ENCODE measurements at regions not wholly inside any gene's neighbourhood (a gene's known extent, or its start where the extent isn't known, plus 50 kb on each side); places are given as distances from the start of the nearest gene placed in this dataset.
"Not testable (repeated sequence)": the region's sequence is repeated elsewhere in the genome, so short reads cannot be mapped to it uniquely, and the experiment has no call there.

DNA sequence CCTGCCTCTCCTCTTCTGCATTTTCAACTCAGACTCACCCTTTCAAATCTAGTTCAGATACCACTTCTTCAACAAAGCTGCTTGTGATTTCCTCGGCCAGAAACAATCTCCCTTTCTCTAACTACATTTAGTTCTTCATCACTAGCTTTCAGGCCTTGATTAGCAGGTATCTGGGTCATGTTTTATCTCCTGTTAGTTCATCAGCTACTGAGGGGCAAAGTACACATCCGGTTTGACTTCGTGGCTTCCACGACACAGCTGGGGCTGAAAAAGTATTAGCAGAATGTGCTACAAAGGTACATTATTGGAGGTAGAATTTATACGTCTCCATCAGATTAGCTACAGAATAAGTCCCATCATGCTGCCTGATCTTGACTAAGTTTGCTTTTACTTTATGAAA is 197.2 kb upstream of the PRKX start:
- not testable (repeated sequence) for H3K4me1 ChIP-seq (ENCODE audit: control insufficient read depth in 2 of 2, insufficient read depth in 2 of 2, low read length in 1 of 2); H3K4me3 ChIP-seq (ENCODE audit: low read depth in 1 of 2, low read length in 2 of 2); H3K9me3 ChIP-seq (ENCODE audit: control insufficient read depth in 2 of 2, insufficient read depth in 1 of 2, low read depth in 1 of 2, low read length in 1 of 2); H3K36me3 ChIP-seq (ENCODE audit: control insufficient read depth in 2 of 2, insufficient read depth in 2 of 2, low read length in 1 of 2); H3K27me3 ChIP-seq (ENCODE audit: control insufficient read depth in 1 of 2, insufficient read depth in 2 of 2, low read length in 2 of 2); H3K27ac ChIP-seq (ENCODE audit: low read depth in 2 of 2, low read length in 1 of 2)
- no CpG with 5 or more reads among the region's 5 CpGs for WGBS, 2 donors

DNA sequence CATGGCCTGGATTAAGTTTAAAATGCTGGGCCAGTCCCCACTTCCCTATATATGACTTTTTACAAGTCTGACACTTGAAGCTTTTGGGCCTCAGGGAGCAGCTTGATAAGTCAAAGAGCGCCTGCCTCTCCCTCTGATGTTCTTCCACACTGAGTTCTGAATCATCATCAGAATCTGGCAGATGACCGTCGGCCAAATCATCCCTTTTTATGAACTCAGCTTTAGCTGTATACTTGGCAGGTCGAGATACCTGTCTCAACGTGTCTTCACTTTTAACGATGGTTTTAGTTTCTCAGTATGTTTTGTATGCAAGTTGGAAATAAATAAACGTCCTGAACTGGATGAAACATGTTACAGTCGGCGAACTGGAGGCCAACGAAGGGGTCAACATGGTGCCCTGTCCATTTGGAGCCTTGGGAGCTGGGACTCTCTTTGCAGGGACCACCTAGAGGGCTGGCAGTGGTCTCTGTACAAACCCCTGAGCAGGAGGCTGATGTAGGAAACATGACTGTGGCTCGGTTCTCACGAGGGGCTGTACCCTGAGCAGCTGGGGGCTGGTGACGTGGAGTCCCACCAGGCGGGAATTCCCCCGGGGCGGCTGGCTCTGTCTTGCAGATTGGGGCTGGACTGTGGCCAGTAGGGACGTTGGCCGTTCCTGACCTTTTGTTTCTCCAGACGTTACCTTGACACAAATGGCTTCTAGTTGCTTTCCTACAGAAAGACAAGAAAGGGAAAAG is 192.2 kb upstream of the PRKX start:
- not testable (repeated sequence) for H3K4me1 ChIP-seq (ENCODE audit: control insufficient read depth in 2 of 2, insufficient read depth in 2 of 2, low read length in 1 of 2); H3K9me3 ChIP-seq (ENCODE audit: control insufficient read depth in 2 of 2, insufficient read depth in 1 of 2, low read depth in 1 of 2, low read length in 1 of 2); H3K4me3 ChIP-seq (ENCODE audit: low read depth in 1 of 2, low read length in 2 of 2); H3K36me3 ChIP-seq (ENCODE audit: control insufficient read depth in 2 of 2, insufficient read depth in 2 of 2, low read length in 1 of 2); H3K27me3 ChIP-seq (ENCODE audit: control insufficient read depth in 1 of 2, insufficient read depth in 2 of 2, low read length in 2 of 2); H3K27ac ChIP-seq (ENCODE audit: low read depth in 2 of 2, low read length in 1 of 2)
- 55% methylated on average over 10 of the region's 19 CpGs; no CpG with 5 or more reads in 1 of the 2 donors for WGBS, 2 donors

DNA sequence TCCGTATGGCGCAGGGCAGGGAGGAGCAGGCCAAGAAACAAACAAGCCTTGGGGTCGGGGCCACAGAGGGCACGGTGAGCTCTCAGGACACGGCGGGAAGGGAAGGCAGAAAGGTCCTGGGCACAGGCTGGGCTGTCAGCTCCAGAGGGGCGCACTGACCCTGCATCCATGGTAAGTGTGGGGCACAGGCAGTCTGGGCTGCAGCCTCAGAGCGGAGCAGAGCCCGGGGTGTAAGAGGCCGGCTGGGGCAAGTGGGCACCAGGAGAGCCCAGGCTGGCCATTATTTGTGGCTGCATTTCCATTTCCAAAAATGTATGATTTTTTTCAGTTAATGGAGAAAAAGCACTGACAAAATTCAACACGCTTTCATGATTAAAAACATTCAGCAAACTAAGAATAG is 188.8 kb upstream of the PRKX start:
- not testable (repeated sequence) for H3K36me3 ChIP-seq (ENCODE audit: control insufficient read depth in 2 of 2, insufficient read depth in 2 of 2, low read length in 1 of 2); H3K4me3 ChIP-seq (ENCODE audit: low read depth in 1 of 2, low read length in 2 of 2); H3K4me1 ChIP-seq (ENCODE audit: control insufficient read depth in 2 of 2, insufficient read depth in 2 of 2, low read length in 1 of 2); H3K9me3 ChIP-seq (ENCODE audit: control insufficient read depth in 2 of 2, insufficient read depth in 1 of 2, low read depth in 1 of 2, low read length in 1 of 2); H3K27me3 ChIP-seq (ENCODE audit: control insufficient read depth in 1 of 2, insufficient read depth in 2 of 2, low read length in 2 of 2); H3K27ac ChIP-seq (ENCODE audit: low read depth in 2 of 2, low read length in 1 of 2)
- 97% methylated on average over 5 of the region's 11 CpGs; no CpG with 5 or more reads in 1 of the 2 donors for WGBS, 2 donors

DNA sequence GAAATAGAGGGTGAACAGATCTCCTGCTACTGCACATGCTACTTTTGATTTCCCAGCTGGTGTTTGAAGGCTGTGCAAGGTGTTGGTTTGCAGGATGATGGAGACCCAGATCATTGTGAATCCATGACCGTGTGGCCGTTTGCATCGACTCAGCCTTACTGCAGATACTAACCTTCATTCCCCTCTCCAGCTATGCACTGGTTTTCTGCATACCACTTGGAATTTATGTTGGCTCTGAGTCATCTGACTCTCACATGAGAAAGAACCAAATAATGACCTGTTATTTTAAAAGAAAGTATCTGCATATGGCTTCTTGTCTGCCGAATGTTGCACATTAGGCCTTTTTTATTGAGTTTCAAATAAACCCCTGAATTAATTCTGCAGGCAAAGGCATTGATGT is 183.3 kb upstream of the PRKX start:
- H3K27me3 ChIP-seq (ENCODE audit: control insufficient read depth in 1 of 2, insufficient read depth in 2 of 2, low read length in 2 of 2); H3K4me1 ChIP-seq (ENCODE audit: control insufficient read depth in 2 of 2, insufficient read depth in 2 of 2, low read length in 1 of 2); H3K9me3 ChIP-seq (ENCODE audit: control insufficient read depth in 2 of 2, insufficient read depth in 1 of 2, low read depth in 1 of 2, low read length in 1 of 2); H3K36me3 ChIP-seq (ENCODE audit: control insufficient read depth in 2 of 2, insufficient read depth in 2 of 2, low read length in 1 of 2); H3K4me3 ChIP-seq (ENCODE audit: low read depth in 1 of 2, low read length in 2 of 2); H3K27ac ChIP-seq (ENCODE audit: low read depth in 2 of 2, low read length in 1 of 2): not testable (repeated sequence)
- no CpG with 5 or more reads among the region's 4 CpGs for WGBS, 2 donors

DNA sequence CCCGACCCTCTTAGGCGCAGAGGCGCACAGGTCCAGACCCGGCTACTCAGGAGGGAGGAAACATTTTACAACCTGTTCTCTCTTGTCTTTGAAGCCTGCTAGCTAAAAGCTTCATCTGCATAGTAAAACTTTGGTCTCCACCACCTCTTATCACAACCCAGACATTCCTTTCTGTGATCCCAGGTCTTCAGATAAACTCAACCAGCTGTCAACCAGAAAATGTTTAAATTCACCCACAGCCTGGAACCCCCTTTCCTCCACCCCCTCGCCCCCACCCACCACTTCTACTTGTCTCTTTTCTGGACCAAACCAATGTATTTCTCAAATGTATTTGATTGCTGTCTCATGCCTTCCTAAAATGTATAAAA is 169.1 kb upstream of the PRKX start:
- not testable (repeated sequence) for H3K27me3 ChIP-seq (ENCODE audit: control insufficient read depth in 1 of 2, insufficient read depth in 2 of 2, low read length in 2 of 2); H3K36me3 ChIP-seq (ENCODE audit: control insufficient read depth in 2 of 2, insufficient read depth in 2 of 2, low read length in 1 of 2); H3K9me3 ChIP-seq (ENCODE audit: control insufficient read depth in 2 of 2, insufficient read depth in 1 of 2, low read depth in 1 of 2, low read length in 1 of 2); H3K4me3 ChIP-seq (ENCODE audit: low read depth in 1 of 2, low read length in 2 of 2); H3K27ac ChIP-seq (ENCODE audit: low read depth in 2 of 2, low read length in 1 of 2); H3K4me1 ChIP-seq (ENCODE audit: control insufficient read depth in 2 of 2, insufficient read depth in 2 of 2, low read length in 1 of 2)
- WGBS, 2 donors: 71% methylated on average over 1 of the region's 5 CpGs; no CpG with 5 or more reads in 1 of the 2 donors

DNA sequence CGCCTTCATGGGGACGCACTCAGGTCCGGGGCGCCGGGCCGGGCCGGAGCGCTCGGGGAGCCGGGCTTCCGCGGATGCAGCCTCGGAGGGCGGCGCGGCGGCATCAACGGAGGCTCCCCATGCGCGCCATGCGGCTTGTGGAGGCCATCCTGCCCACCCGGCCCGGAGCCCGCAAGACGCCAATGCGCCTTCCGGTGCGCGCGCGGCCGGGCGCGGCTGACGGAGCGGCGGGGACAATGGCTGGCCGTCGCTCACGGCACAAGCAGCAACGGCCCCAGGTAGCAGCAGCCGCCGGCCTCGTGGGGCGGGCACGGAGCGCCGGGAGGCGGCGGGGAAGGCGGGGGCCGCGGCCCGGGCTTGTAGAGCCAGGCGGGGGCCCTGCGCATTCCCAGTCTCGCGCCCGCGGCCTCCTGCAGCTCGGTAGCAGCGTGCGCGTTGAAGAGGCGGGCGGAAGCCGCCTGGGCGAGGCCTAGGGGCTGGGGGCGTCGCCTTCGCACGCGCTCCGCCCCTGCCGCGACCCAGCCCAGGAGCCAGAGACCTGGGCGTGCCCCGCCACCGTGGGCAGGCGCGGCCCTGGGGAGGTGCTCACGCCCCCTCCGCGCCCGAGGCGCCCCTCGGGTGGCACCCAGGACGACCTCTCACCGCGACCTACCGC is 168.6 kb upstream of the PRKX start:
- H3K4me1 ChIP-seq (ENCODE audit: control insufficient read depth in 2 of 2, insufficient read depth in 2 of 2, low read length in 1 of 2); H3K36me3 ChIP-seq (ENCODE audit: control insufficient read depth in 2 of 2, insufficient read depth in 2 of 2, low read length in 1 of 2); H3K27me3 ChIP-seq (ENCODE audit: control insufficient read depth in 1 of 2, insufficient read depth in 2 of 2, low read length in 2 of 2); H3K27ac ChIP-seq (ENCODE audit: low read depth in 2 of 2, low read length in 1 of 2); H3K9me3 ChIP-seq (ENCODE audit: control insufficient read depth in 2 of 2, insufficient read depth in 1 of 2, low read depth in 1 of 2, low read length in 1 of 2); H3K4me3 ChIP-seq (ENCODE audit: low read depth in 1 of 2, low read length in 2 of 2): not testable (repeated sequence)
- no CpG with 5 or more reads among the region's 91 CpGs for WGBS, 2 donors

DNA sequence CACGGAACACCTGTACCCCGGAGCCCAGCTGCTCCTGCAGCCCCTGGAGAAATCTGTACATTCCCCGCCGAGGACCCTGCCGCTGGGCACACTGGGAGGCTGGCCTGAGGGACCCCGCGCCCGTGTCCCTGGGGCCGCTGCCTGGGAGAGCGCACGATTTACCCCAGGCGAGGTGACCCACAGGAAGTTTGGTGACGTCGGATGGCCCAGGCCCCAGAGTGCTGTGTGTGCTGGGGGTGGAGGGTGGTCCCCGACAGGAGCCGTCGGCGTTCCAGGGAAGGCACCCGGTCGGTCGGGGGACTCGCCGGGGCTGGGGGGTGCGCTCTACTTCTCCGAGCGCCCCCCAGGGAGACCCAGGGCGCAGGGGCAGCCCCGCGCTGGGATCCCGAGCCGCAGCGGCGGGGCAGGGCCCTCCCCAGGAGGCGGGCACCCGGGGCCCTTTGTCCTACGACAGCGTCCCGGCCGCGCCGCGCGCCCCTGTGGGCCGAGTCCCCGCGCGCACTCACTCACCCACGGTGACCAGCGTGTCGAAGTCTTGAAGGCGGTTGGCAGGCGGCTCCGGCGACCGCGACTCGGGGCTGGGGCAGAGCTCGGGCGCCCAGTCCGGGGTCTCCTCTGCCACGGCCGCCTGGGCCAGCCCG is 167.9 kb upstream of the PRKX start:
- not testable (repeated sequence) for H3K27ac ChIP-seq (ENCODE audit: low read depth in 2 of 2, low read length in 1 of 2); H3K9me3 ChIP-seq (ENCODE audit: control insufficient read depth in 2 of 2, insufficient read depth in 1 of 2, low read depth in 1 of 2, low read length in 1 of 2); H3K4me1 ChIP-seq (ENCODE audit: control insufficient read depth in 2 of 2, insufficient read depth in 2 of 2, low read length in 1 of 2); H3K27me3 ChIP-seq (ENCODE audit: control insufficient read depth in 1 of 2, insufficient read depth in 2 of 2, low read length in 2 of 2); H3K36me3 ChIP-seq (ENCODE audit: control insufficient read depth in 2 of 2, insufficient read depth in 2 of 2, low read length in 1 of 2); H3K4me3 ChIP-seq (ENCODE audit: low read depth in 1 of 2, low read length in 2 of 2)
- no CpG with 5 or more reads among the region's 63 CpGs for WGBS, 2 donors

DNA sequence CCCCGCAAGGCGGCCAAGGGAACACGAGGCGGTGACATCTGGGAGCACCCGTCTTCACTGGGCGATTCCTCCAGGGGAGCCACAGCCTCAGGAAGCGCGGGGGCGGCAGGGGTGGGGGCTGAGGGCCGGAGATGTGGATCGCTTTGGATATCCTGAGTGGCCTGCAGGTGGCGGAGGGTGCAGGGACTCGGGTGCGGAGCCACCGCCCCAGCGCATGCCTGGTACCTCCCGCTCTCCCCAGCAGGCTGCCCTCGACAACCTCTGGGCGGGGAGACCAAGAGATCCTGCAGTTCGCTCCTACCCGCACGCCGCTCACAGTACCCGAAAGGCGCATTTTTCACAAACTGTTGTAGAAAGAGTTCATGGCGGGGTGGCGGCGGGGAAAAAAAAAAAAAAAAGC is 162.9 kb upstream of the PRKX start:
- H3K4me3 ChIP-seq (ENCODE audit: low read depth in 1 of 2, low read length in 2 of 2); H3K27me3 ChIP-seq (ENCODE audit: control insufficient read depth in 1 of 2, insufficient read depth in 2 of 2, low read length in 2 of 2); H3K4me1 ChIP-seq (ENCODE audit: control insufficient read depth in 2 of 2, insufficient read depth in 2 of 2, low read length in 1 of 2); H3K36me3 ChIP-seq (ENCODE audit: control insufficient read depth in 2 of 2, insufficient read depth in 2 of 2, low read length in 1 of 2); H3K9me3 ChIP-seq (ENCODE audit: control insufficient read depth in 2 of 2, insufficient read depth in 1 of 2, low read depth in 1 of 2, low read length in 1 of 2); H3K27ac ChIP-seq (ENCODE audit: low read depth in 2 of 2, low read length in 1 of 2): not testable (repeated sequence)
- WGBS, 2 donors: no CpG with 5 or more reads among the region's 28 CpGs

DNA sequence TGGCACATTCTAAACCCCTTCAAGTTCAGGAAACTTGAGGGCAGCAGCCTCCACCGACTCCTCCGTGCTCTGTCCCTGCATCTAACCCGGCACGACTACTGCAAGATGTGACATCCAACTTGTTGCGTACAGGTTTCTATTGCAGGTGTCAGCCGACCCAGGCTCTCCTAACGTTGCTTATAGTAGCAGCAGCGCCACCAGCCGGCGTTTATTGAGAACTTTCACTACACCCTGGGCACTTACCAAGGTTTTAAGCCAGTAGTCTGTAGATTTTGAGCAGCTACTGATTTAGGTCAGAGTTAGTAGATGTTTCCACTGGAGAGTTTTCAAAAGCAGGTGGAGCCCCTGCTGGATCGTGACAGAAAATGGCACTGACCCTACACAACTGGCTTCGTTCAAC is 162.2 kb upstream of the PRKX start:
- not testable (repeated sequence) for H3K9me3 ChIP-seq (ENCODE audit: control insufficient read depth in 2 of 2, insufficient read depth in 1 of 2, low read depth in 1 of 2, low read length in 1 of 2); H3K4me3 ChIP-seq (ENCODE audit: low read depth in 1 of 2, low read length in 2 of 2); H3K27me3 ChIP-seq (ENCODE audit: control insufficient read depth in 1 of 2, insufficient read depth in 2 of 2, low read length in 2 of 2); H3K36me3 ChIP-seq (ENCODE audit: control insufficient read depth in 2 of 2, insufficient read depth in 2 of 2, low read length in 1 of 2); H3K27ac ChIP-seq (ENCODE audit: low read depth in 2 of 2, low read length in 1 of 2); H3K4me1 ChIP-seq (ENCODE audit: control insufficient read depth in 2 of 2, insufficient read depth in 2 of 2, low read length in 1 of 2)
- no CpG with 5 or more reads among the region's 12 CpGs for WGBS, 2 donors

All from esophagus (tissue), 2 donors.